DMS153 (cell line): ENCODE measurements at regions not wholly inside any gene's neighbourhood (a gene's known extent, or its start where the extent isn't known, plus 50 kb on each side); places are given as distances from the start of the nearest gene placed in this dataset.
A peak's percentile ranks its signal among the peaks of the same experiment; 100 is the strongest.

Experiments used
- DNase-seq: peaks from one replicate; lab custom pipeline; 2025; lab: John Stamatoyannopoulos, UW

- no peak for DNase-seq
Measured at GRCh38 chr17:72501404-72502370, 380.9 kb downstream of the SOX9 start.

GRCh38 chr17:72502371-72503341 lies 381.8 kb downstream of the SOX9 start:
- DNase-seq: no peak

- no peak for DNase-seq
Measured at GRCh38 chr17:72503556-72503955, 382.7 kb downstream of the SOX9 start.

GRCh38 chr17:72504783-72505182 lies 384.0 kb downstream of the SOX9 start:
- DNase-seq: no peak

- no peak for DNase-seq
Measured at GRCh38 chr17:72506773-72507172, 386.0 kb downstream of the SOX9 start.

- no peak for DNase-seq
Measured at GRCh38 chr17:72507370-72507769, 386.6 kb downstream of the SOX9 start.

- no peak for DNase-seq
Measured at GRCh38 chr17:72510351-72511016, 389.7 kb downstream of the SOX9 start.

GRCh38 chr17:72511242-72511641 lies 390.4 kb downstream of the SOX9 start:
- DNase-seq: no peak

GRCh38 chr17:72511874-72512273 lies 391.1 kb downstream of the SOX9 start:
- DNase-seq: no peak

- DNase-seq: no peak
Measured at GRCh38 chr17:72512649-72513556, 392.1 kb downstream of the SOX9 start.

GRCh38 chr17:72514321-72514861 lies 393.6 kb downstream of the SOX9 start:
- no peak for DNase-seq

GRCh38 chr17:72514891-72515290 lies 394.1 kb downstream of the SOX9 start:
- no peak for DNase-seq

- DNase-seq: no peak
Measured at GRCh38 chr17:72515291-72516065, 394.7 kb downstream of the SOX9 start.

GRCh38 chr17:72516772-72517399 lies 396.1 kb downstream of the SOX9 start:
- no peak for DNase-seq

- DNase-seq: no peak
Measured at GRCh38 chr17:72517413-72518158, 396.8 kb downstream of the SOX9 start.

GRCh38 chr17:72518159-72518732 lies 397.4 kb downstream of the SOX9 start:
- no peak for DNase-seq

GRCh38 chr17:72518753-72519597 lies 398.2 kb downstream of the SOX9 start:
- DNase-seq: peak; percentile 87
